Upper lobe of right lung (tissue), 1 donor: ENCODE measurements at regions not wholly inside any gene's neighbourhood (a gene's known extent, or its start where the extent isn't known, plus 50 kb on each side); places are given as distances from the start of the nearest gene placed in this dataset.
"Not testable (repeated sequence)": the region's sequence is repeated elsewhere in the genome, so short reads cannot be mapped to it uniquely, and the experiment has no call there.

ENCODE experiments used
- ATAC-seq: fragments of 200-7000 bp; cut with Tn5 transposase; one replicate; pipeline ENCODE4 v1.9.1; 2020; ENCODE audit warnings: mild to moderate bottlenecking, moderate library complexity
- DNase-seq: peaks from one replicate; pipeline ENCODE4 v3.0.0-alpha.2; 2020
- H3K27ac ChIP-seq: fragments of 200-600 bp; one replicate; pipeline ENCODE4 v1.8.0; 2022
- H3K27me3 ChIP-seq: fragments of 200-600 bp; one replicate; pipeline ENCODE4 v1.8.0; 2022; ENCODE audit warnings: mild to moderate bottlenecking
- H3K36me3 ChIP-seq: fragments of 200-600 bp; one replicate; pipeline ENCODE4 v1.8.0; 2022
- H3K4me1 ChIP-seq: fragments of 200-600 bp; one replicate; pipeline ENCODE4 v1.8.0; 2022
- H3K4me3 ChIP-seq: fragments of 200-600 bp; one replicate; pipeline ENCODE4 v1.8.0; 2022; ENCODE audit warnings: mild to moderate bottlenecking
- H3K9me3 ChIP-seq: fragments of 200-600 bp; one replicate; pipeline ENCODE4 v1.8.0; 2022
- CTCF ChIP-seq: fragments of 200-600 bp; IDR thresholded peaks from one replicate; pipeline ENCODE4 v1.8.0; 2022; ENCODE audit warnings: antibody characterized with exemption
- intact Hi-C: fragments of 100-400 bp; cut with DNase I; formaldehyde crosslinking; loops from one replicate; pipeline ENCODE4 v1.11.0; 2022
- donor health status: DM: no; HTN: yes; CAD: no; lungs with severe emphysema.

DNA sequence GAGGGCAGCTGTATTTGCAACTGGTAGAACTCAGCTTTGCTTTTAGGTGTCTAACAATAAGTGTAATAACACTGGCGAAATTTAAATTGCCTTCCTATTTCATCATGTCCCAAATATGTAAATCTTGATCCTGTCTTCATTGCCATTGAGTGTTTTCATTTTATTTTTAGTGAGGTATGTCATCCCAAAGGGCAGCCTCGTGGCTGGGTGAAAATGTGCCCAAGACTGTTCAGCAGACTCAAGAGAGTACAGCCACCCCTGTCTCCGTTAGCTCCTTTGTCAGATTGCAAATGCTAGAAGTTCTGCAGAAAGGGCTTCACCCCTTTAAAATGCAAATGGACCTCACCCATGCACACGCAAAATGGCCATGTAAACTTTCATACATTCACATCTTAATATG, 278.8 kb downstream of the RND3 start:
- H3K4me3 ChIP-seq = no peak overlapping the region
- H3K27ac ChIP-seq = no peak overlapping the region
- peaks cover 3% of the 10 kb centered on the region for H3K4me1 ChIP-seq
- H3K27me3 ChIP-seq = no peaks in the 10 kb centered on the region
- H3K36me3 ChIP-seq = no peaks in the 10 kb centered on the region
- no peaks in the 10 kb centered on the region for H3K9me3 ChIP-seq
- ATAC-seq = no peak
- no peak for DNase-seq
- intact Hi-C loops = no loop called here
- TF ChIP-seq CTCF = no peak

DNA sequence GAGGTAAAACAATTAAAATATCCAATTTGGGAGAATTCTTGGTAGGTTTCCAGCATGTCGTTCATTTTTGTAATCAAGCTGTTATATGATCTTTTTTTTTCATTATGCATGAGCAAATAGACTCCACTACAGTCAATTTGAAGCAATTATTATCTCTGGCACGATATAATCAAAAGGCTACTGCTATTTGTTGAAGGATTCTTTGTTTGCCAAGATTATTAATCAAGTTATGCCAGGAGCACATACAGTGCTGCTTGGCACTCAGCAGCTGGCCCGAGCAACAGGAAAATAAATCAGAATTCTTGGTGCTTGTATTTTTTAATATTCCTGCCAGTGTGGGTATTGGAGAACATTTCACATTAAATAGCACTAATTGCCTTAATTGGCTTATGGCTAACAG, 279.5 kb downstream of the RND3 start:
- no peak for ATAC-seq
- H3K27me3 ChIP-seq = no peaks in the 10 kb centered on the region
- no peak overlapping the region for H3K4me3 ChIP-seq
- H3K36me3 ChIP-seq = no peaks in the 10 kb centered on the region
- TF ChIP-seq CTCF = no peak
- intact Hi-C loops = no loop called here
- no peak overlapping the region for H3K27ac ChIP-seq
- peaks cover 3% of the 10 kb centered on the region for H3K4me1 ChIP-seq
- H3K9me3 ChIP-seq = no peaks in the 10 kb centered on the region
- DNase-seq = no peak

DNA sequence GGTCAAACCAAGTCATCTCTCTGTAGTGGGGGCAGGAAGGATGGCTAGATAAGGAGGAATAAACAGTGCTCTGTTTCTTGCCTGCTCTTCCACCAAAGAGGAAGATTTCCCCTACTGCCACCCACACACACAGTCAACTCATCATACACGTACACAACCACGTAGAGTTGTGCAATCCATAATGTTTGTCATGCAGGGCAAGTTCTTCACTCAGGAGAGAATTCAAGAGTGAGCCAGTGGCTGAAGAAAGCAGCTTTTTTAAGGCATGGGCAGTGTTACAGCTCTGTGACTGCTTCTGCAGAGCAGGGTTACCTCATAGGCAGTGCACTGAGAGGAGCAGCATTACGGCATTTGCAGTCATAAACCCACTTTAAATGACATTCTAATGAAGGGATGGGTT, 283.0 kb downstream of the RND3 start:
- intact Hi-C loops = no loop called here
- ATAC-seq (peak; percentile 30), DNase-seq (no peak)
- no peak for TF ChIP-seq CTCF
- H3K36me3 ChIP-seq = no peaks in the 10 kb centered on the region
- no peaks in the 10 kb centered on the region for H3K9me3 ChIP-seq
- H3K27me3 ChIP-seq = no peaks in the 10 kb centered on the region
- no peak overlapping the region for H3K27ac ChIP-seq
- no peak overlapping the region for H3K4me3 ChIP-seq
- peaks cover 3% of the 10 kb centered on the region for H3K4me1 ChIP-seq

GRCh38 chr2:150194816-150195215, 292.7 kb downstream of the RND3 start:
- DNase-seq, H3K9me3 ChIP-seq, intact Hi-C loops, H3K36me3 ChIP-seq, H3K4me3 ChIP-seq, H3K27me3 ChIP-seq, ATAC-seq, H3K27ac ChIP-seq, H3K4me1 ChIP-seq: not testable (repeated sequence)

GRCh38 chr2:150192701-150193100, 294.8 kb downstream of the RND3 start:
- TF ChIP-seq CTCF = no peak
- no peak for ATAC-seq
- H3K4me3 ChIP-seq = no peak overlapping the region

DNA sequence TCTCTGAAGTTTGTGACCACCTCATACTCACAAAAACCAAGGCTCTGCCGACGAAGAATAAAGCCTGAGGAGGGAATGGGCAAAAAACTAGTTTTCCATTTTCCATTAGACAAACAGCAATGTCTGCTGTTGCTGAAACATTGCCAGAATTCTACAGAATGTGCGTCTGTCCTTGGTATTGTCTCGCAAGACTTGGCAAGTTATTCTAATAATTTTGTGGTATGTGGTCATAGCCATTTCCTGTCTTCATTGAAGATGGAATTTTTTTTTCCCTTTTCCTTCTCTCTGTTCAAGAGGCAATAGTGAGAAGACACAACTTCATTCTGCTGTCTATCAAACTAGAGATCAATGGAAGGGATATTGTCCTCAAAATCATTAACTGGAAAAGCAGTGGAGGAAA, 296.1 kb downstream of the RND3 start:
- DNase-seq = no peak
- TF ChIP-seq CTCF = no peak
- H3K27me3 ChIP-seq = no peaks in the 10 kb centered on the region
- no peaks in the 10 kb centered on the region for H3K9me3 ChIP-seq
- no peak for ATAC-seq
- no peak overlapping the region for H3K4me3 ChIP-seq
- no peak overlapping the region for H3K27ac ChIP-seq
- intact Hi-C loops = no loop called here
- H3K36me3 ChIP-seq = no peaks in the 10 kb centered on the region
- no peaks in the 10 kb centered on the region for H3K4me1 ChIP-seq

More at GRCh38 chr2:150192701-150193100, 294.8 kb downstream of the RND3 start:
- no peak overlapping the region for H3K27ac ChIP-seq
- no peaks in the 10 kb centered on the region for H3K27me3 ChIP-seq
- H3K36me3 ChIP-seq = no peaks in the 10 kb centered on the region
- DNase-seq = no peak
- intact Hi-C loops = no loop called here
- H3K4me1 ChIP-seq = no peaks in the 10 kb centered on the region
- no peaks in the 10 kb centered on the region for H3K9me3 ChIP-seq
